HepG2 (cell line): ENCODE measurements at regions not wholly inside any gene's neighbourhood (a gene's known extent, or its start where the extent isn't known, plus 50 kb on each side); places are given as distances from the start of the nearest gene placed in this dataset.

ENCODE experiments used
- ATAC-seq: fragments of 200-7000 bp; cut with Tn5 transposase; 3 replicates; pipeline ENCODE4 v1.9.1; 2020; ENCODE audit warnings: mild to moderate bottlenecking, moderate library complexity
- BruUV-seq: library from RNA; stranded (reverse); fragments of 400-500 nt; replicated peaks from 2 replicates; lab custom pipeline; 2021; lab: Mats Ljungman, UMichigan
- CTCF ChIA-PET: fragments of 300-600 bp; formaldehyde crosslinking; extraction: SDS; loops from one replicate; lab custom pipeline; 2021; ENCODE audit warnings: low total read pairs, inconsistent platforms, low intra/inter-chr PET ratio; lab: Yijun Ruan, JAX
- POLR2A ChIA-PET: fragments of 350-600 bp; sonication (Branson Sonifier 250); formaldehyde crosslinking; loops from one replicate; lab custom pipeline; 2020; ENCODE audit warnings: antibody characterized with exemption, inconsistent platforms; lab: Yijun Ruan, JAX
- DNase-seq: peaks from one replicate; pipeline ENCODE4 v3.0.0-alpha.2; 2015; ENCODE audit warnings: low spot score
- FAIRE-seq: peaks from 3 replicates; lab custom pipeline; 2011; peaks lifted over from hg19 to GRCh38; lab: Jason Lieb, UNC
- H2AFZ ChIP-seq: one replicate; pipeline ENCODE4 v1.6.1; 2011; ENCODE audit warnings: low read length, inconsistent platforms
- H3K27ac ChIP-seq: fragments of 300-600 bp; 3 replicates; pipeline ENCODE4 v1.8.0; 2011; ENCODE audit warnings: mixed run types, mild to moderate bottlenecking, mixed read lengths, low read length, inconsistent platforms; ENCODE audit not compliant: insufficient read depth; ENCODE audit errors: extremely low read length
- H3K27me3 ChIP-seq, 2 experiments: fragments of 200-600 bp in 1 of 2; 2 replicates in 1 of 2; 3 replicates in 1 of 2; pipeline versions ENCODE4 v1.6.0 to v1.8.0; 2011; ENCODE audit warnings: low read length in 2 of 2, mild to moderate bottlenecking in 2 of 2, moderate library complexity in 2 of 2, inconsistent platforms in 1 of 2; ENCODE audit not compliant: insufficient read depth in 2 of 2, control insufficient read depth in 1 of 2
- H3K36me3 ChIP-seq, 2 experiments: fragments of 200-600 bp in 1 of 2; replicated peaks in 1 of 2; 2 replicates in 1 of 2; 3 replicates in 1 of 2; pipeline versions ENCODE4 v1.5.1 to v1.8.0; 2011; ENCODE audit warnings: low read length in 2 of 2, inconsistent platforms in 1 of 2; ENCODE audit not compliant: insufficient read depth in 2 of 2, control insufficient read depth in 1 of 2
- H3K4me1 ChIP-seq: 2 replicates; pipeline ENCODE4 v1.5.1; 2012; ENCODE audit warnings: low read length, inconsistent platforms; ENCODE audit not compliant: insufficient read depth
- H3K4me2 ChIP-seq: 2 replicates; pipeline ENCODE4 v1.6.0; 2011; ENCODE audit warnings: low read depth, low read length, inconsistent platforms
- H3K4me3 ChIP-seq, 3 experiments: fragments of 200-600 bp in 1 of 3; sonication (generic), shearing (Covaris generic) in 1 of 3; replicated peaks in 1 of 3; 2 replicates each; pipeline ENCODE4 v1.5.1; 2011 to 2016; ENCODE audit warnings: low read length in 3 of 3, inconsistent platforms in 2 of 3, low read depth in 2 of 3, mild to moderate bottlenecking in 2 of 3, control low read depth in 1 of 3, mixed read lengths in 1 of 3; ENCODE audit not compliant: insufficient read depth in 1 of 3
- H3K79me2 ChIP-seq: one replicate; pipeline ENCODE4 v1.6.1; 2011; ENCODE audit warnings: low read length, inconsistent platforms; ENCODE audit not compliant: insufficient read depth
- H3K9ac ChIP-seq: 2 replicates; pipeline ENCODE4 v1.6.0; 2011; ENCODE audit warnings: mild to moderate bottlenecking, low read depth, low read length, inconsistent platforms; ENCODE audit not compliant: insufficient read depth
- H3K9me3 ChIP-seq: 2 replicates; pipeline ENCODE4 v1.5.1; 2012; ENCODE audit warnings: mild to moderate bottlenecking, low read length
- H4K20me1 ChIP-seq: 2 replicates; pipeline ENCODE4 v1.6.0; 2011; ENCODE audit warnings: inconsistent platforms, mild to moderate bottlenecking, low read length, moderate library complexity; ENCODE audit not compliant: insufficient read depth
- CHD4 ChIP-seq: fragments of 200-600 bp; sonication (generic); IDR thresholded peaks from 2 replicates; pipeline ENCODE4 v1.7.0; 2017; ENCODE audit warnings: mild to moderate bottlenecking, low read length, borderline replicate concordance
- E2F5 ChIP-seq: sonication (generic); formaldehyde crosslinking; conservative IDR thresholded peaks from 2 replicates; pipeline ENCODE4 v1.4.0; 2020; ENCODE audit warnings: missing genetic modification reagents
- LBX2 ChIP-seq: sonication (generic); formaldehyde crosslinking; IDR thresholded peaks from 2 replicates; pipeline ENCODE4 v1.5.0; 2020; ENCODE audit warnings: missing genetic modification reagents, mild to moderate bottlenecking, borderline replicate concordance
- MAF1 ChIP-seq: sonication (generic); formaldehyde crosslinking; IDR thresholded peaks from 2 replicates; pipeline ENCODE4 v1.5.0; 2020; ENCODE audit warnings: missing genetic modification reagents, borderline replicate concordance
- RFX1 ChIP-seq: fragments of 450-650 bp; IDR thresholded peaks from 2 replicates; pipeline ENCODE4 v1.6.1; 2017
- TGIF2 ChIP-seq: IDR thresholded peaks from 2 replicates; pipeline ENCODE4 v1.6.1; 2016; ENCODE audit warnings: control low read depth, missing compliant biosample characterization
- ZIK1 ChIP-seq: sonication (generic); formaldehyde crosslinking; IDR thresholded peaks from 2 replicates; pipeline ENCODE4 v1.5.0; 2020; ENCODE audit warnings: mild to moderate bottlenecking, low read depth, missing genetic modification reagents, borderline replicate concordance
- ZNF180 ChIP-seq: sonication (generic); formaldehyde crosslinking; IDR thresholded peaks from 2 replicates; pipeline ENCODE4 v1.4.0; 2020; ENCODE audit warnings: low read depth, missing genetic modification reagents, borderline replicate concordance
- ZNF263 ChIP-seq: sonication (generic); formaldehyde crosslinking; IDR thresholded peaks from 2 replicates; pipeline ENCODE4 v1.4.0; 2020; ENCODE audit warnings: missing genetic modification reagents
- ZNF430 ChIP-seq: sonication (generic); formaldehyde crosslinking; IDR thresholded peaks from 2 replicates; pipeline ENCODE4 v1.9.0; 2021; ENCODE audit warnings: mild to moderate bottlenecking, missing genetic modification reagents
- ZNF446 ChIP-seq: sonication (generic); formaldehyde crosslinking; IDR thresholded peaks from 2 replicates; pipeline ENCODE4 v1.5.0; 2020; ENCODE audit warnings: mild to moderate bottlenecking, missing genetic modification reagents
- ZNF792 ChIP-seq: IDR thresholded peaks from 2 replicates; pipeline ENCODE4 v1.6.1; 2016
- ZSCAN31 ChIP-seq: sonication (generic); formaldehyde crosslinking; IDR thresholded peaks from 2 replicates; pipeline ENCODE4 v1.5.0; 2020; ENCODE audit warnings: low read depth, mild to moderate bottlenecking, missing genetic modification reagents
- WGBS: methylation state at CpG from one replicate; pipeline ENCODE4 v1.1.6; 2017; ENCODE audit warnings: low lambda C conversion rate; 5-methylcytosine and 5-hydroxymethylcytosine counted together
- in situ Hi-C: cut with HindIII; loops from 2 replicates; pipeline ENCODE4 v1.10.0; 2017; ENCODE audit warnings: low pct_unique_long_range_greater_than_20kb; ENCODE audit not compliant: extremely low pct_ligation_motif_present
- intact Hi-C: fragments of 100-400 bp; cut with micrococcal nuclease; formaldehyde crosslinking; loops from one replicate; pipeline ENCODE4 v1.10.0; 2022; ENCODE audit not compliant: unreplicated experiment

- peaks cover 0 to 3% of the 10 kb centered on the region in 2 experiments; a peak in 1 of 5 replicates for H3K27me3 ChIP-seq
- FAIRE-seq: no peak
Observed at GRCh38 chr15:29356786-29357185, 87.2 kb upstream of the NSMCE3 start.

GRCh38 chr15:29355477-29355876 is 85.9 kb upstream of the NSMCE3 start:
- ChIA-PET POLR2A (no interaction called here), CTCF (no interaction called here)
- intact Hi-C loops: no loop called here
- Histone ChIP-seq H3K4me1 (no peaks in the 10 kb centered on the region), H3K4me2 (no peak overlapping the region), H3K36me3 (no peaks in the 10 kb centered on the region), H4K20me1 (no peaks in the 10 kb centered on the region), H3K27me3 (peaks cover 0 to 3% of the 10 kb centered on the region in 2 experiments; a peak in 1 of 5 replicates), H3K9me3 (no peaks in the 10 kb centered on the region), H3K9ac (no peak overlapping the region), H2AFZ (no peak overlapping the region), H3K27ac (no peak overlapping the region)
- FAIRE-seq: no peak
- in situ Hi-C loops: no loop called here
- BruUV-seq: no TSS peak
- no peak for ATAC-seq
- no peak for DNase-seq
- TF ChIP-seq LBX2 (CRISPR knock-in tag) (no peak), RFX1 (no peak), ZNF263 (no peak), MAF1 (CRISPR knock-in tag) (no peak), TGIF2 (CRISPR knock-in tag) (no peak), E2F5 (CRISPR knock-in tag) (no peak), CHD4 (no peak), ZNF792 (CRISPR knock-in tag) (no peak)
- TF ChIP-seq, all 625 proteins: peak for 0
- Histone ChIP-seq H3K79me2 (no peaks in the 10 kb centered on the region), H3K4me3 (no peak overlapping the region)
- 5% methylated on average over 1 of the region's 1 CpG for WGBS

More at GRCh38 chr15:29356786-29357185, 87.2 kb upstream of the NSMCE3 start:
- no peak for ATAC-seq
- 74% methylated on average over 1 of the region's 1 CpG for WGBS
- Histone ChIP-seq H3K4me1 (no peaks in the 10 kb centered on the region), H3K79me2 (no peaks in the 10 kb centered on the region), H4K20me1 (no peaks in the 10 kb centered on the region), H3K27ac (no peak overlapping the region), H2AFZ (no peak overlapping the region), H3K9ac (no peak overlapping the region), H3K36me3 (no peaks in the 10 kb centered on the region), H3K4me2 (no peak overlapping the region), H3K4me3 (no peak overlapping the region), H3K9me3 (no peaks in the 10 kb centered on the region)
- intact Hi-C loops: no loop called here
- ChIA-PET POLR2A (no interaction called here), CTCF (no interaction called here)
- no peak for TF ChIP-seq ZNF180 (CRISPR knock-in tag)
- TF ChIP-seq ZNF430 (CRISPR knock-in tag): no peak
- TF ChIP-seq ZSCAN31 (CRISPR knock-in tag): no peak
- no peak for TF ChIP-seq ZIK1 (CRISPR knock-in tag)
- TF ChIP-seq ZNF446: no peak
- in situ Hi-C loops: no loop called here
- no TSS peak for BruUV-seq
- DNase-seq: no peak
